Trophoblast cell (in vitro differentiated cells and primary cell): ENCODE measurements at regions not wholly inside any gene's neighbourhood (a gene's known extent, or its start where the extent isn't known, plus 50 kb on each side); places are given as distances from the start of the nearest gene placed in this dataset.

Experiments
- DNase-seq, 2 donors: peaks; one replicate each; pipeline ENCODE4 v3.0.0-alpha.2; 2016
- H2AFZ ChIP-seq: 2 replicates; pipeline ENCODE4 v1.6.1; 2013; ENCODE audit warnings: low read length, moderate library complexity, mild to moderate bottlenecking; ENCODE audit not compliant: insufficient read depth, poor library complexity
- H2AK5ac ChIP-seq: 2 replicates; pipeline ENCODE4 v1.6.1; 2013; ENCODE audit warnings: mild to moderate bottlenecking, low read length
- H2BK120ac ChIP-seq: 2 replicates; pipeline ENCODE4 v1.6.1; 2013; ENCODE audit warnings: low read length, mild to moderate bottlenecking, moderate library complexity; ENCODE audit not compliant: insufficient read depth, poor library complexity
- H2BK12ac ChIP-seq: 2 replicates; pipeline ENCODE4 v1.6.1; 2013; ENCODE audit warnings: mild to moderate bottlenecking, low read length, moderate library complexity
- H2BK5ac ChIP-seq: 2 replicates; pipeline ENCODE4 v1.6.1; 2013; ENCODE audit warnings: low read length, low read depth, moderate library complexity, mild to moderate bottlenecking; ENCODE audit not compliant: poor library complexity
- H3K14ac ChIP-seq: 2 replicates; pipeline ENCODE4 v1.6.1; 2013; ENCODE audit warnings: mild to moderate bottlenecking, low read length
- H3K18ac ChIP-seq: 2 replicates; pipeline ENCODE4 v1.6.1; 2013; ENCODE audit warnings: mild to moderate bottlenecking, low read length
- H3K23ac ChIP-seq: 2 replicates; pipeline ENCODE4 v1.6.1; 2013; ENCODE audit warnings: low read length
- H3K27ac ChIP-seq: 2 replicates; pipeline ENCODE4 v1.5.1; 2013; ENCODE audit warnings: low read depth, mild to moderate bottlenecking, inconsistent platforms, low read length, moderate library complexity
- H3K27me3 ChIP-seq: 2 replicates; pipeline ENCODE4 v1.6.1; 2013; ENCODE audit warnings: inconsistent platforms, mild to moderate bottlenecking, low read length, moderate library complexity; ENCODE audit not compliant: insufficient read depth
- H3K36me3 ChIP-seq, 2 experiments: 1 replicate in 1 of 2; 2 replicates in 1 of 2; pipeline ENCODE4 v1.6.1; 2013; ENCODE audit warnings: low read length in 2 of 2, mild to moderate bottlenecking in 2 of 2, moderate library complexity in 1 of 2; ENCODE audit not compliant: insufficient read depth in 2 of 2, control insufficient read depth in 1 of 2
- H3K4ac ChIP-seq: 2 replicates; pipeline ENCODE4 v1.6.1; 2013; ENCODE audit warnings: low read depth, mild to moderate bottlenecking, low read length, moderate library complexity
- H3K4me1 ChIP-seq, 2 experiments: 1 replicate in 1 of 2; 2 replicates in 1 of 2; pipeline ENCODE4 v1.6.1; 2013; ENCODE audit warnings: low read length in 2 of 2, mild to moderate bottlenecking in 2 of 2, moderate library complexity in 1 of 2; ENCODE audit not compliant: insufficient read depth in 2 of 2, control insufficient read depth in 1 of 2
- H3K4me2 ChIP-seq: 2 replicates; pipeline ENCODE4 v1.6.1; 2013; ENCODE audit warnings: inconsistent platforms, mild to moderate bottlenecking, low read length, moderate library complexity
- H3K4me3 ChIP-seq: 2 replicates; pipeline ENCODE4 v1.5.1; 2013; ENCODE audit warnings: mild to moderate bottlenecking, low read depth, low read length, inconsistent platforms
- H3K79me1 ChIP-seq: one replicate; pipeline ENCODE4 v1.6.1; 2013; ENCODE audit warnings: low read length
- H3K79me2 ChIP-seq: 2 replicates; pipeline ENCODE4 v1.6.1; 2013; ENCODE audit warnings: low read length, mild to moderate bottlenecking; ENCODE audit not compliant: control insufficient read depth, insufficient read depth, poor library complexity
- H3K9ac ChIP-seq: 2 replicates; pipeline ENCODE4 v1.6.1; 2013; ENCODE audit warnings: mild to moderate bottlenecking, low read length
- H3K9me3 ChIP-seq: 2 replicates; pipeline ENCODE4 v1.6.1; 2013; ENCODE audit warnings: low read depth, mild to moderate bottlenecking, control low read depth, inconsistent platforms, low read length; ENCODE audit not compliant: insufficient read depth
- H4K12ac ChIP-seq: 2 replicates; pipeline ENCODE4 v1.6.1; 2013; ENCODE audit warnings: low read depth, mild to moderate bottlenecking, low read length, moderate library complexity
- H4K8ac ChIP-seq: 2 replicates; pipeline ENCODE4 v1.6.1; 2013; ENCODE audit warnings: low read depth, mild to moderate bottlenecking, low read length, moderate library complexity
- H4K91ac ChIP-seq: one replicate; pipeline ENCODE4 v1.6.1; 2013; ENCODE audit warnings: low read depth, mild to moderate bottlenecking, low read length, moderate library complexity
- WGBS: extraction: QIAGEN DNeasy Blood & Tissue Kit; methylation state at CpG from one replicate; pipeline ENCODE4 v1.1.7; 2013; ENCODE audit warnings: missing lambda C conversion rate; ENCODE audit not compliant: insufficient read length, insufficient coverage; ENCODE audit errors: extremely low coverage; 5-methylcytosine and 5-hydroxymethylcytosine counted together

- Histone ChIP-seq H3K79me1 (peaks cover 2% of the 10 kb centered on the region), H3K79me2 (no peaks in the 10 kb centered on the region), H3K18ac (no peak overlapping the region), H3K36me3 (no peaks in the 10 kb centered on the region), H4K12ac (no peak overlapping the region), H2BK120ac (no peak overlapping the region), H2AFZ (no peak overlapping the region), H3K4me3 (no peak overlapping the region), H3K23ac (no peak overlapping the region), H3K4ac (no peak overlapping the region), H2BK5ac (no peak overlapping the region), H4K91ac (no peak overlapping the region), H2BK12ac (no peak overlapping the region), H2AK5ac (no peak overlapping the region), H3K27me3 (no peaks in the 10 kb centered on the region), H3K9me3 (peaks cover 3% of the 10 kb centered on the region), H3K4me1 (peaks cover under 1 to 2% of the 10 kb centered on the region in 2 experiments), H3K27ac (no peak overlapping the region), H3K9ac (no peak overlapping the region), H3K14ac (no peak overlapping the region), H4K8ac (no peak overlapping the region), H3K4me2 (no peak overlapping the region)
- DNase-seq: no peak
- WGBS: no CpG with 5 or more reads among the region's 5 CpGs
Measured at GRCh38 chr10:43774234-43774769, 125.6 kb upstream of the ZNF32 start.

- Histone ChIP-seq H3K27me3 (no peaks in the 10 kb centered on the region), H3K9ac (no peak overlapping the region), H3K4ac (no peak overlapping the region), H4K91ac (no peak overlapping the region), H2BK12ac (no peak overlapping the region), H4K12ac (no peak overlapping the region), H3K14ac (no peak overlapping the region), H3K4me1 (no peaks in the 10 kb centered on the region), H2AFZ (no peak overlapping the region), H2AK5ac (no peak overlapping the region), H3K79me2 (no peaks in the 10 kb centered on the region), H3K4me2 (no peak overlapping the region), H2BK5ac (no peak overlapping the region), H3K36me3 (no peaks in the 10 kb centered on the region), H3K9me3 (peaks cover 3% of the 10 kb centered on the region), H3K79me1 (peaks cover 2% of the 10 kb centered on the region), H3K4me3 (no peak overlapping the region), H3K23ac (no peak overlapping the region), H4K8ac (no peak overlapping the region), H2BK120ac (no peak overlapping the region), H3K18ac (no peak overlapping the region), H3K27ac (no peak overlapping the region)
- WGBS: no CpG with 5 or more reads among the region's 1 CpG
- no peak for DNase-seq
Measured at GRCh38 chr10:43773736-43774135, 125.1 kb upstream of the ZNF32 start.

- Histone ChIP-seq H3K9me3 (peaks cover 3% of the 10 kb centered on the region), H3K9ac (no peak overlapping the region)
- WGBS: no CpG with 5 or more reads among the region's 2 CpGs
Measured at GRCh38 chr10:43772171-43772570, 123.5 kb upstream of the ZNF32 start.

GRCh38 chr10:43771675-43772074, 123.0 kb upstream of the ZNF32 start:
- H3K4me3 ChIP-seq: no peak overlapping the region
- H3K4me1 ChIP-seq: no peaks in the 10 kb centered on the region
- H2AK5ac ChIP-seq: no peak overlapping the region
- H3K18ac ChIP-seq: no peak overlapping the region
- no peak overlapping the region for H3K9ac ChIP-seq
- no peak overlapping the region for H4K91ac ChIP-seq
- no peak for DNase-seq
- H3K36me3 ChIP-seq: no peaks in the 10 kb centered on the region
- H4K12ac ChIP-seq: no peak overlapping the region
- no peak overlapping the region for H4K8ac ChIP-seq
- H3K4ac ChIP-seq: no peak overlapping the region
- WGBS: no CpG with 5 or more reads among the region's 2 CpGs
- H2BK5ac ChIP-seq: no peak overlapping the region
- H3K9me3 ChIP-seq: no peaks in the 10 kb centered on the region
- H3K27ac ChIP-seq: no peak overlapping the region
- no peaks in the 10 kb centered on the region for H3K79me1 ChIP-seq
- H2AFZ ChIP-seq: no peak overlapping the region
- no peaks in the 10 kb centered on the region for H3K79me2 ChIP-seq
- no peak overlapping the region for H2BK120ac ChIP-seq
- H3K4me2 ChIP-seq: no peak overlapping the region
- H3K23ac ChIP-seq: no peak overlapping the region
- H3K14ac ChIP-seq: no peak overlapping the region
- H3K27me3 ChIP-seq: no peaks in the 10 kb centered on the region
- no peak overlapping the region for H2BK12ac ChIP-seq

More at GRCh38 chr10:43772171-43772570, 123.5 kb upstream of the ZNF32 start:
- H2BK5ac ChIP-seq: no peak overlapping the region
- no peak overlapping the region for H2BK120ac ChIP-seq
- H3K18ac ChIP-seq: no peak overlapping the region
- no peak overlapping the region for H4K91ac ChIP-seq
- no peak overlapping the region for H3K4me2 ChIP-seq
- no peak overlapping the region for H2BK12ac ChIP-seq
- peaks cover 2% of the 10 kb centered on the region for H3K79me1 ChIP-seq
- no peak overlapping the region for H3K14ac ChIP-seq
- DNase-seq: no peak
- no peaks in the 10 kb centered on the region for H3K4me1 ChIP-seq
- H3K27ac ChIP-seq: no peak overlapping the region
- no peak overlapping the region for H3K4me3 ChIP-seq
- no peak overlapping the region for H2AK5ac ChIP-seq
- H3K27me3 ChIP-seq: no peaks in the 10 kb centered on the region
- H3K79me2 ChIP-seq: no peaks in the 10 kb centered on the region
- no peak overlapping the region for H4K8ac ChIP-seq
- no peaks in the 10 kb centered on the region for H3K36me3 ChIP-seq
- H3K4ac ChIP-seq: no peak overlapping the region
- H2AFZ ChIP-seq: no peak overlapping the region
- H3K23ac ChIP-seq: no peak overlapping the region
- no peak overlapping the region for H4K12ac ChIP-seq
